GM12873 (cell line): ENCODE measurements at regions not wholly inside any gene's neighbourhood (a gene's known extent, or its start where the extent isn't known, plus 50 kb on each side); places are given as distances from the start of the nearest gene placed in this dataset.
A peak's percentile ranks its signal among the peaks of the same experiment; 100 is the strongest.

Source experiments
- CTCF ChIP-seq: IDR thresholded peaks from 2 replicates; pipeline ENCODE4 v1.5.1; 2012; ENCODE audit warnings: low read depth, mild to moderate bottlenecking, moderate library complexity, low read length, control low read depth; ENCODE audit not compliant: insufficient read depth; ENCODE audit errors: missing control alignments

- no peak for TF ChIP-seq CTCF
Measured at GRCh38 chr10:8437896-8438295, 383.4 kb downstream of the GATA3 start.

GRCh38 chr10:8438603-8439002 lies 384.1 kb downstream of the GATA3 start:
- no peak for TF ChIP-seq CTCF

DNA sequence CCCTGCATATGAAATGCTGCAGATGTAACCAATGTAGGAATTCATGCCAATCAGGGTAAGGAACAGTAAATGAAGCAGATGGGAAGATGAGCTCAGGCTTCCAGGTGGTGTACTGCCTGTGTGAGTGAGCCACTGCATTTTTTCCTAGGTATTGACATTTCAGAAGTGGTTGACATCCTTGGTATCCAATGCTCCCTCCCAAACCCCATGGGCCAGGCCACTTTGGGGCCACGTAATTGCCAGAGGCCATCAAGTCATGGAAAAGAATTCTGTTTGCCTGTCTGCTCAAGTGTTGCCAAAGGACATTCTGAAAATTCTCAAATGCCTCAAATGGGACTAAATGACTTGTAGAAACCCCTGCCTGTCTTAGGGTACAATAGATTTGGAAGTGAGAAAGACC lies 384.6 kb downstream of the GATA3 start:
- TF ChIP-seq CTCF: no peak

DNA sequence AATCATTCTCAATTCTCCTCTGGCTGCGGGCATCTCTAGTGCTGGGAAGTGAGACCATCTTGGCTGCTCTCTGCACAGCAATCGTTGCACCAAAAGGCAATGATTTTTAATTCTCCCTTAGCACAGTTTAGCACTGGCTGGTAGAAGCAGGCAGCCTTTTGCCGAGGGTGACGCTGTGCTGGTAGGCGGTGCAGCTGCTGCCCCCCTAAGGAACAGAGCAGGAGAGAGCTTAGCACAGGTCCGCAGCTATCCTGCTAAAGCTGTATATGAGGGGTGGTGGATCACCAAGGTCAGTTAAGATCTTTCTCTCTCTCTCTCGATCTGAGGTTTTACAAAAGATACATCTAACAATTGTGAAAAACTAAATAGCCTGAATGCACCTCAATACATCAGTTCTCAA lies 390.1 kb downstream of the GATA3 start:
- peak; percentile 28 for TF ChIP-seq CTCF

- TF ChIP-seq CTCF: no peak
Measured at GRCh38 chr10:8445353-8445752, 390.9 kb downstream of the GATA3 start.

DNA sequence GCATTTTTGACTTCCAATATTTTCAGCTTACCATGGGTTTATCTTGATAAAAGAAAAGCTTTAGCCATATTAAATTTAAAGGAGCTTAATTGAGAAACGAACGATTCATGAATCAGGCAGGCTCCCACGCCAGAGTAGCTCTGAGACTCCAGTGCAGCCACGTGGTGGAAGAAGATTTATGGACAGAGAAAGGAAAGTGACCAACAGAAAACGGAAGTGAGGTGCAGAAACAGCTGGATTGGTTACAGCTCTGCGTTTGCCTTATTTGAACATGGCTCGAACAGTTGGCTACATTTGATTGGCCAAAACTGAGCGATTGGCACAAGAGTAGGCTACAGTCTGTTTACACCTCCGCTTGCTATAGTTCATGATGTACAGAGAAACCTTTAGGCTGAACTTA lies 395.4 kb downstream of the GATA3 start:
- TF ChIP-seq CTCF: no peak

DNA sequence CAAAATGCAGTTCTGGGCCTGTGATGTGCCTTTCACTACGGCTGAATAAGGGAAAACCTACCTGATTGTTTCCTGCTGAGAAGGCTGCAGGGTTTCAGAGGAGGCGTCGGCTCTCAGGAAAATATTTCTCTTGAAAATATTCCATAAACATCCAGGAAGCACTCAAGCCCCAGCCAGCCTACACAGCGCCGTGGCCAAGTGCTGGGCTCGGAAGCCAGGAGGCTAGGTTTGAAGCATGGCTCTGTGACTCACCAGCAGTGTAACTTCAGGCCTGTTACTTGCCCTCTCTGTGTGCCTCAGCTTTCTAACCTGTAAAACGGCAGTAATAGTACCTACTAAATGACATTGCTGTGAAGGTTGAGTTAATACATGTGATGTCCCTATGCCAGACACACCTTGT lies 399.1 kb downstream of the GATA3 start:
- TF ChIP-seq CTCF: no peak

- no peak for TF ChIP-seq CTCF
Measured at GRCh38 chr10:8454357-8454756, 399.9 kb downstream of the GATA3 start.
